WERI-Rb-1 (cell line): ENCODE measurements at regions not wholly inside any gene's neighbourhood (a gene's known extent, or its start where the extent isn't known, plus 50 kb on each side); places are given as distances from the start of the nearest gene placed in this dataset.

Experiments
- DNase-seq: peaks from one replicate; pipeline ENCODE4 v3.0.0-alpha.2; 2020
- H3K27ac ChIP-seq: fragments of 250-450 bp; sonication (Bioruptor Pico); 2 replicates; pipeline ENCODE4 v1.5.1; 2020; ENCODE audit warnings: mild to moderate bottlenecking, moderate library complexity
- H3K27me3 ChIP-seq: fragments of 250-450 bp; sonication (Bioruptor Pico); 2 replicates; pipeline ENCODE4 v1.5.1; 2021; ENCODE audit warnings: mild to moderate bottlenecking, low read depth, moderate library complexity; ENCODE audit not compliant: insufficient read depth, severe bottlenecking
- H3K36me3 ChIP-seq: fragments of 250-450 bp; sonication (Bioruptor Pico); 2 replicates; pipeline ENCODE4 v1.5.1; 2020; ENCODE audit warnings: mild to moderate bottlenecking, moderate library complexity
- H3K4me3 ChIP-seq: 2 replicates; pipeline ENCODE4 v1.5.1; 2011; ENCODE audit warnings: low read depth, mild to moderate bottlenecking, control low read depth, low read length
- H3K9me3 ChIP-seq: fragments of 250-450 bp; sonication (Bioruptor Pico); 2 replicates; pipeline ENCODE4 v1.5.1; 2021; ENCODE audit warnings: mild to moderate bottlenecking, moderate library complexity; ENCODE audit not compliant: severe bottlenecking
- TF ChIP-seq, protein P1 (sequence below): IDR thresholded peaks from 2 replicates; pipeline ENCODE4 v1.5.1; 2011; ENCODE audit warnings: low read depth, mild to moderate bottlenecking, control low read depth, inconsistent platforms, low read length

DNA sequence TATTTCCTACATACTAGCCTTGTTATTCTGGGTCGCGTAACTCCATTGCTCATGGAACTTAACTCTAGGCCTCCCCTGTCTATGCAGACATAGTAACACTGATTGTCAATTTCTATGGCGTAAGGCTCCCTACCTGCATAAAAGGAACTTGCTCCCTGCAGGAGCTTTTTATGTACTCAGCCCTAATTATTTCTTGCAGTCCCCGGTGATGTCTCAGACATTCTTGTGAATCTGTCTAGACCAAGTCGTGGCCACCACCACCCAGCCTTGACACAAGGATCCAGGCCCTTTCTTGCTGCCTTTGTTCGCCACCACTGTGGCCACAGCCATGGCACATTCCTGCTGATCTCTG, 189.5 kb upstream of the CTAGE1 start:
- peaks cover 86% of the 10 kb centered on the region for H3K27me3 ChIP-seq
- no peak for DNase-seq
- H3K4me3 ChIP-seq, result no peak overlapping the region
- H3K36me3 ChIP-seq, result no peaks in the 10 kb centered on the region
- H3K9me3 ChIP-seq, result no peaks in the 10 kb centered on the region
- H3K27ac ChIP-seq, result no peak overlapping the region
- TF ChIP-seq, protein P1, sequence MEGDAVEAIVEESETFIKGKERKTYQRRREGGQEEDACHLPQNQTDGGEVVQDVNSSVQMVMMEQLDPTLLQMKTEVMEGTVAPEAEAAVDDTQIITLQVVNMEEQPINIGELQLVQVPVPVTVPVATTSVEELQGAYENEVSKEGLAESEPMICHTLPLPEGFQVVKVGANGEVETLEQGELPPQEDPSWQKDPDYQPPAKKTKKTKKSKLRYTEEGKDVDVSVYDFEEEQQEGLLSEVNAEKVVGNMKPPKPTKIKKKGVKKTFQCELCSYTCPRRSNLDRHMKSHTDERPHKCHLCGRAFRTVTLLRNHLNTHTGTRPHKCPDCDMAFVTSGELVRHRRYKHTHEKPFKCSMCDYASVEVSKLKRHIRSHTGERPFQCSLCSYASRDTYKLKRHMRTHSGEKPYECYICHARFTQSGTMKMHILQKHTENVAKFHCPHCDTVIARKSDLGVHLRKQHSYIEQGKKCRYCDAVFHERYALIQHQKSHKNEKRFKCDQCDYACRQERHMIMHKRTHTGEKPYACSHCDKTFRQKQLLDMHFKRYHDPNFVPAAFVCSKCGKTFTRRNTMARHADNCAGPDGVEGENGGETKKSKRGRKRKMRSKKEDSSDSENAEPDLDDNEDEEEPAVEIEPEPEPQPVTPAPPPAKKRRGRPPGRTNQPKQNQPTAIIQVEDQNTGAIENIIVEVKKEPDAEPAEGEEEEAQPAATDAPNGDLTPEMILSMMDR, result no peak

DNA sequence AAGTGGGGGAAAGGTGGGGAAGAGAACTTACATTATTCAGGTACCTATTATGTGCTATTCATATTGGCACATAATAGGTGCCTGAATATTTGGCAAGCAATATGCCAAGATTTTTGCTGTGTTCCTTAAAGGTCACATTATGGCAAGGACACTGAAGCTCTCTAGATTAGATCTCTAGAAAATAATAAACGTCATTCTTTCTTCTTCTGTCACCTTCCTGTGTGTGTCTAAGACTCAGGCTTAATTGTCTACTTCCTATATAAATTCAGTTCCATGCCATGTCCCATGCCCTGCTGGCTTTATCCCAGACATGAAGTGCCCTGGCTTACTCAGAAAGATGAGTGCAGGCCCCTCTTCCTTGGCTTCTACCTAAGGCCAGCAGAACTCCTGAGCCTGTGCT, 191.1 kb upstream of the CTAGE1 start:
- TF ChIP-seq, protein P1, result no peak
- Histone ChIP-seq H3K27ac (no peak overlapping the region), H3K36me3 (no peaks in the 10 kb centered on the region), H3K4me3 (no peak overlapping the region), H3K9me3 (no peaks in the 10 kb centered on the region), H3K27me3 (peaks cover 90% of the 10 kb centered on the region)
- DNase-seq, result no peak

DNA sequence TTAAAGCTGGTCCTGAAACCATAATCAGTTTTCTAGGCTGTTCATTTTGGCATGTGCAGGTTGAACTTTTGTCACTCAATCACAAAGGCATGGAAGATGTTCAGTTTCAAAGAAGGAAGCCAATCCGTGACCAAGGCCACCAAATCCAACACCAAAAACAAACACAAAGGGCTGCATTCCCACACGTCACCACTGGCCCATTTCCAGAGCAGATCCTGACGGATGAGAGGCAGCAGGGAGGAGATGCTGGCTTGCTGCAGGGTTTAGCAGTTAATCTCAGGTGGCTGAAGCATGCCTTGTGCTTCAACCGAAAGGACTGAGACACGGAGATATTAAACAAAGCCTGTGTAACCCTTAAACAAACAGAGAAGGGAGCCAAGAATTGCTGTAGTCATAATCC, 191.9 kb upstream of the CTAGE1 start:
- no peak for DNase-seq
- no peaks in the 10 kb centered on the region for H3K9me3 ChIP-seq

DNA sequence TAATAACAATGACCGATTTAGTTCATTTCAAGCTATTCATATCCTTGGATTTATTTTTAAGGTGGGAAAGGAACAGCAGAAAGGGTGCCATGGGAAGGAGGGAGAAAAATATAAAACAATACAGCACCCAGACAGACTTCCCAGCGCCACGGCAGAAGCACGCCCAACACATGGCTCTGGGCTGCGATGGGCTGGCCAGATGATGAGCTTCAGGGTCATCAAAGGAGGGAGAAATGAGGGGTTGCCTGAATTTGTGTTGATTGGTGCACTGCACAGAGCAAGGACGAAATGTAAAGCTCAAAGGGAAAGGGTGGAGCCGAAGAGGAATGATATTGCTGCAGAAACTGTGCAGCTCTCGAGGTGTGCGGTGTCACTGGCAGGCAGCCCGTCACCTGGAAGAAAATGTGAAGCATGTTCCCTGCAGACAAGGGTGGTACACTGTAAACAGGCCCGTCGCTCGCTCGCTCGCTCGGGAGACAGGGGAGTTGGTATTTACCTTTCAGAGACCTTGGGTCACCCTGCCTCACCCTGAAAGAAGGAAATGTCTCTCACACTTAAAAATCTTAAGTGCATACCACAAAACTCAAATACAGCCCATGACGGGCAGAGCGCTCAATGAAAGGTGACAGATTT, 195.5 kb upstream of the CTAGE1 start:
- H3K36me3 ChIP-seq, result no peaks in the 10 kb centered on the region
- H3K27ac ChIP-seq, result no peak overlapping the region
- H3K27me3 ChIP-seq, result peaks cover 78% of the 10 kb centered on the region
- no peak overlapping the region for H3K4me3 ChIP-seq
- TF ChIP-seq, protein P1, result no peak
- DNase-seq, result no peak
- no peaks in the 10 kb centered on the region for H3K9me3 ChIP-seq

More for the DNA sequence above, 191.9 kb upstream of the CTAGE1 start:
- no peak overlapping the region for H3K27ac ChIP-seq
- no peak overlapping the region for H3K4me3 ChIP-seq
- TF ChIP-seq, protein P1, result no peak
- H3K36me3 ChIP-seq, result no peaks in the 10 kb centered on the region
- H3K27me3 ChIP-seq, result peaks cover 87% of the 10 kb centered on the region

DNA sequence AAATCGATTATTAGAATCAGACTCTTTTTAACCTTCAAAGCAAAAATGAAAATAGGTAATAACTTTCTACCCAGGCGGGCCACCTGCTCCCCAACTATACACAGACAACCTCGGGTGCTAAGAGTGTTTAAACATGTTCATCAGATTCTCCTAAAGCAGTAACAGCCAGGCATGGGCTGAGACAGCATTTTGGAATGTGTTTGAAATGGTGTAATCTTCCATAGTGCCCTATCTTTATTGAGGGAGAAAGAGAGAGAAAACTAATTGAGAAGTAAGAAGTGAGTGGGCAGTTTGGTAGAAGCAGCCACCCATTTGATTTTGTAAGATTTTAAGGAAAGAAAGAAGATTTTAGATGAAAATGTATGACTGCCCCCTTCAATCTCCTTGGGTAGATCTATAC, 196.1 kb upstream of the CTAGE1 start:
- Histone ChIP-seq H3K27ac (no peak overlapping the region), H3K4me3 (no peak overlapping the region), H3K36me3 (no peaks in the 10 kb centered on the region), H3K27me3 (peaks cover 72% of the 10 kb centered on the region), H3K9me3 (no peaks in the 10 kb centered on the region)
- no peak for DNase-seq
- TF ChIP-seq, protein P1, result no peak

DNA sequence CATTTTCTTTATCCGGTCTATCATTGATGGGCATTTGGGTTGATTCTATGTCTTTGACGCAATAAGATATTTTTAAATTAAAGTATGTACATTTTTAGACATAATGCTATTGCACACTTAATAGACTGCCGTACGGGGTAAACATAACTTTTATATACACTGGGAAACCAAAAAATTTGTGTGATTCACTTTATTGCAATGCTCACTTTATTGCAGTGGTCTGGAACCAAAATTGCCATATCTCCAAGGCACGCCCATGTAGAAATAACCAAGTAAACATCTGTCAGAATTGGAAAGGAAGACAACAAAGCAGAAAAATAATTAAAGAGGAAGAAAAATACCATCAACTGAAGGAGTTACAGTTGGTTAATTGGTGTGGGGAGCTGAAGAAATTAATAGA, 205.8 kb upstream of the CTAGE1 start:
- H3K27ac ChIP-seq, result no peak overlapping the region
- H3K27me3 ChIP-seq, result peaks cover 34% of the 10 kb centered on the region
- TF ChIP-seq, protein P1, result no peak
- no peak overlapping the region for H3K4me3 ChIP-seq
- no peaks in the 10 kb centered on the region for H3K36me3 ChIP-seq
- no peaks in the 10 kb centered on the region for H3K9me3 ChIP-seq
- DNase-seq, result no peak
